ENCODE measurements at regions not wholly inside any gene's neighbourhood (a gene's known extent, or its start where the extent isn't known, plus 50 kb on each side); places are given as distances from the start of the nearest gene placed in this dataset.

DNA sequence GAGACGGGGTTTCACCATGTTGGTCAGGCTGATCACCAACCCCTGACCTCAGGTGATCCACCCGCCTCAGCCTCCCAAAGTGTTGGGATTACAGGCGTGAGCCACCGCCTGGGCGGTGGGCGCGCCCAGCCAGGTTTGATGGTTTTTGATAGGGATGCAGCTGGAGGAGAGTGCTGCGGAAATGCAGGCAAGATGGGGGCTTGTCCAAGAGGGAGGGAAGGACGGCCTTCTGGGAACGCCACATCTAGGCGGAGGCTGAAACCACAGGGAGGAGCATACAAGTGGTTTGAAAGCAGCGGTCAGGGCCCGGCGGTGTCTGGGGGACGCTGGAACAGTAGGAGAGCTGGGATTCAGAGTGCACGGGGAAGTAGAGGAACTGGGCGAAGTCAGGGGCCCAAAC lies 134.6 kb downstream of the VRK1 start:
- no peak for DNase-seq

DNA sequence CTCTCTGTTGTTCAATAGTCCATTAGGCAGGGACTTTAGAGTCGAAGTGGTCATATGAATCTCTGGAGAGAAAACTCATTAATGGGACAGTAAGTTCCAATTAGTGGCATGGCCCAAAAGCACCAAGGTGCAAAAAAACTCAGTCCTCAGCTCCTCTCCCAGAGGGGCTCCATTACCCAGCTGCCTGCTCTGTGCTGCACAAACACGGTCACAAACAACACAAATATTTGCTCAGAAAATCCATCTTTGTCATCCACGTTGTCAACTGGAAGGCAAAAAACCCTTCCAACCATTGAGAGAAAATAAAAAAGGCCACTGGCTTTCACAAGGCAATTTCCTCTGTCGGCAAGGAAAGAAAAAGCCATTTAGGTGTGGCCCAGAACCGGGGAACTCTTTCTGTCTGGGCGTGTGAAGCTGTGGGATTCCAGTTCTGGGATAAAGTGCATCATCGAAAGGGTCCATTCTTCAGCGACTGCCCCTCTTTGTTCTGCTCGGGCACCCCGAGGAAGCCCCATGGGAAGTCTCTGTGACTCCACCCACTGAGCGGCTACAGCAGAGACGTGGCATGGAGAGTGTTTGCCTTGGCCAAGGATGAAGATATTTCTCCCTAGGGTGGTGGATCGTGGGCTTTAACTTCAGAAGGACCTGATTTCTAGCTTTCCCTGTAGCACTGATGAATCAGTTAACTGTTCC lies 137.6 kb downstream of the VRK1 start:
- DNase-seq, result no peak

DNA sequence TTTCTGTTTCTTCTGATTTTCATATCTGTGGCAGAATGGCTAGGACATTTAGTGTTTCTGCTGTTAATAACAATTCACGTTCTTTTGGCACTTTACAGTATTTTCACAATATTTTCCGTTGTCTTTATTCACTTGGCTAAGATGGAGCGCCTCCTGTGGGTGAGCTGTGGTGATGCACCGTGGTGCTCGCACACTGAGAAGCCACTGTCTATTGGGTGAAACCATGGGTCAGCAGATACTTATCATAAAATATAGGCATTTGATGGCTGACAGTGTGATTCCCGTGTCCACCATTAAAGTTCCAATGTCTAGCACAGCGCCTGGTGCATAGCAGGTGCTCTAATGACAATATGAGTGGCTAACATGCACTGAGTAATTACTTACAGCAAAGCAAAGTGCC lies 141.8 kb downstream of the VRK1 start:
- peak; percentile 31 for DNase-seq

DNA sequence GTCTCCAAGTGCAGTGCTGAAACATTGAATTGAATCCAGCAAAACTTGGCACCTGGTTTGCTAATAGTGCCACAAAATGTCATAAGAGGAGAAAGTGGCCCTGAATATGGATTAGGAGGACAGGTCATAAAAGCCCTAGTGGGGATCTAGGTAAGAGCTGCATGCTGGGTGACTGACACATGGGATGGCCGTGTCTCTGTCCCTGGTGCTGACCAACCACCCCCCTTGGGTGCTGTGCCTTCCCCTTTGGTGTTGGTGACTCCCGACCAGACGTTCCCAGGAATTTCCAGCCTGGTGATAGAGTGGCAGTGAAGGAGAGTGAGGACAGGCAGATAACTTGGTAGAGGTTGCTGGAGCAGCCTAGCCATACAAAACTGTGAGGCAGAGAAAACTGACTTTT lies 142.8 kb downstream of the VRK1 start:
- DNase-seq, result peak; percentile 22

DNA sequence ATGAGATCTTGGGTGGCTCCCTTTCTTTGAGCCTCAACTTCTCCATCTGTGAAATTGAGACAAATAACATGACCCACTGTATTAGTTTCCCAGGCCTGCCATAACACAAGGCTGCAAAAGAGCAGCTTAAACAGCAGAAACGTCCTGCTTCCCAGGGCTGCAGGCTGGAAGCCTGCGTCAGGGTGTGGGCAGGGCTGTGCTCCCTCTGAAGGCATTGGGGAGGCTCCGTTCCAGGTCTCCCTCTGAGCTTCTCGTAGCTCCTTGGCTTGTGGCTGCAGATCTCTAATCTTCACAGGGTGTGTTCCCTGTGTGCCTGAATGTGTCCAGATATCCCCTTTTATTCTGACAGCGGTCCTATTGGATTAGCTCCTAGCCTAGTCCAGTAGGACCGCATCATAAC lies 147.1 kb downstream of the VRK1 start:
- no peak for DNase-seq

DNA sequence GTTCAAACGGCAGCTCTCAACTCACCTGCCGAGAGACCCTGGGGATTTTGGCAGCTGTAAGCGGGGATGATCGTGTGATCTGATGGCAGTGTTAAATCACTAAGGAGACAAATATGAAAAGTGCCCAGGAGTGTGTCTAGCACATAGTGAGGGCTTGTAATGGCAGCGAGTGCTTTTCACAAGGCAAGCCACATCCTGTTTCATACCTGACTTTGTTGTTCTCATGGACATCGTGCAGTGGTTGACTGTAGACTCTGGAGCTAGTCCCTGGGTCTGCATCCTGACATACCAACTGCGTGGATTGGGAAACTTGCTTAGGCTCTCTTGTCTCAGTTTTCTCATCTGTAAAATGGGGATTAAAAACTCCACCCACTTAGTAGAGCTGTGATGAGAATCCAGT lies 148.5 kb downstream of the VRK1 start:
- DNase-seq, result no peak

DNA sequence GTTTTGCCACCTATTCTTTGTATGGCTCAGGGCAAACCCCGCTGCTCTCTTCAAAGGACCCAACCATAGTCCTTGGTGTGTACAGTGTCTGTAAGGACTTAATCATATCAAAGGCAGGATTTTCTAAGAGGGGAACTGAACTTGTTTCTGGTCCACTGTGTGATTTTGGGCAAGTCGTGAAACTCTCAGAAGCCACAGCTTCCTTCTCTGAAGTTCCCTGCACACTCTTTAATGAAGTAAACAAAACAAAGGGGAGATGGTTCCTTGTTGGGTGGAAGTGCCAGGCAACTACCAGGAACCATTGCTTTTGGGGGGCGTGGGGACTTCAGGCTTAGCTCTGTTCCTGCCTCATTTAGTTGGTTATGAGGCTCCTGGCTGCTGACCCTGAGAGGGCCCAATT lies 152.4 kb downstream of the VRK1 start:
- DNase-seq, result no peak

DNA sequence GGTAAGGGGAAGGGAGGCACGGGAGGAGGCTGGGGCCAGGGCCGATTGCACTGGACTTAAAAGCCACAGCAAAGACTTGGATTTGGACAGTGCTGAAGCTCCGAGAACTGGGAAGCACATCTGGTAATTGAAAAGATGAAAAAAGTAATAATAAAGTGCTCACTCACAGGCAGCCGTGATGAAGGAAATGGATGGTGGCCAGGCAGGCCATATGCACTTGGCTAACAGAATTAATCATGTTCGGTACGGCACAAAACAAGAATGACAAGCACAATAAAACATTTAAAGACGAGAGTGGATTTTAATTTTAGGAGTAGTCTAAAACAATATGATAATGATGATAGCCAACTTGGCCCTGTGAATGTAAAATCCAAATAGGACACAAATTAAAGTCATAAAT lies 154.3 kb downstream of the VRK1 start:
- DNase-seq, result no peak

DNA sequence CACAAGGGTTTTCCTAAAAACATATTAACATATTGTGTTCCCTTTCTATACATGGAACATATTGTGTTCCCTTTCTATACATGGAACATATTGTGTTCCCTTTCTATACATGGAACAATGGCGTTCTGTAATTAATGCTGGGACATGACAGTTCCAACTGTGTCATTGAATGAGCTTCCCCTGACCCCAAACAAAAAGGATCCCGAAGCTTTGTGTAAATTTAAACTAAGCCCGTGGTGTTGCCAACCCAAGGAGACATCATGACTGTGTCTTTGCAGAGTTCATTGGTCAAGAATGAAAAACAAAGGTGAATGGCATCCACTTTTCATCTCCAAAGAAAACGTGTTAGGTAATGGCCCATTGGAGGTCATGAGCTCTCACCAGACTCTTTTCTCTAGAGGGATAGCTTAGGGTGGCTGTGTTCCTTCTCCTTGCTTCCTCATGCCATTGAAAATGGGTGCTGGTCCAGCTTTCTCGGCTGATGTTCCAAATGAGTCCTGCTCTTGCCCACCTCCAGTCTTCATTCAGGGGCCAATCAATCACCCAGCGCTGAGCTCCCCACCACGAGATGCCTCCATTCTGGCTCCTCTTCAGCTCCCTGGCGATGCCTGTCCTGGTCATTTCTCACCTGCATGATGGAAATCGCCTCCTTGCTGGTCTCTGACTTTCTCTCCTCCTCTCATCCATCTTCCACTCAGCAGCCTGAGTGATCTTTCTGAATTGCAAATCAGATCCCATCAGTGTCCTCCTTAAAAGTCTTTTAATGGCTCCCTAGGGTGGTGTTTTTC lies 156.1 kb downstream of the VRK1 start:
- DNase-seq, result no peak

DNA sequence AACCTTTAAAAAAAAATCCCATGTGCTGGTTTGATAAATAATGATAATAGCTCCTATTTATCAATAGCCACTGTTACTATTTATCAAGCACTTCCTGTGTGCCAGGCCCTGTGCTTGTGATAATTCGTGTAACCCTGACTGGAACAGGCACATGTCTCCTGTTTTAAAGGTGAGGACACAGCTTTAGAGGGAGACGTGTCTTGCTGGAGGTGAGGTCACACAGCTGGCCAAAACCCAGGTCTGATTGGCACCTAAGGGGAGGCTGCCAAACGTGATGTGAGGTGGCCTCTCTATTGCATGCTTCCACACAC lies 156.6 kb downstream of the VRK1 start:
- DNase-seq, result no peak

DNA sequence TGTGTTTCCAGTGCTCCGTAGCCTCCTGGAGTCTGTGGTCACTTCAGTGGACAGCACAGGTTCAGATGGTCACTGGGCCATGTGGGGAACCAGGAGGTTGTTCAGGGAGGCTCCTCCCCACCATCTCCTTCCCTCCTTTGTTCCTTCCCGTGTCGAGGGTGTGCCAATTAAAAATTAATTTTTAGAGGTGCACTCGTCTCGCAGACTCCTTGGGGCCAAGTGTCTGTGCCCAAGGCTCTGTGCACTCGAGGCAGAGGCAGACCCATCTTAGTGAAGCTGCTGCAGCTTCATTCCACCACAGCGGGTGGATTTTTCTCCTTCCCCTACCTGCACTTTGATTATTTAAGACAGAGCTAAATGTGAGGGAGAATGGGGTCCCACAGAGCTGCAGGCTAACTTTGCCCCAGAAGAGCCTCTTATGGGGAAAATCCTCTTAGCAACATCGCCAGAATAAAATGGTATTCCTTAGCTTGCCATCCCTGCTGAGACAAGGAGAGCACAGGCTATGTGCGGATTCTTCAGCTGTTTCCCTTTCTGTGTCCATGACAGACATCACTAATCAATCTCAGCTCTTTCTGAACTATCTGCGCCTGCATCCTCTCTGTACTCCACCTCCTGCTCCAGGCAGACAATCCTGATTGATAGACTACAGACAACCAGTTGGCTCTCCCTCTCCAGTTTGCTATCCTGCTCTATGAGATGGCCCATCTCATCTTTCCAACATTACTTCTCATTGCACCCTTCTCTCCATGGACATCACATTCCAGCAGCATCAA lies 159.5 kb downstream of the VRK1 start:
- no peak for DNase-seq

DNA sequence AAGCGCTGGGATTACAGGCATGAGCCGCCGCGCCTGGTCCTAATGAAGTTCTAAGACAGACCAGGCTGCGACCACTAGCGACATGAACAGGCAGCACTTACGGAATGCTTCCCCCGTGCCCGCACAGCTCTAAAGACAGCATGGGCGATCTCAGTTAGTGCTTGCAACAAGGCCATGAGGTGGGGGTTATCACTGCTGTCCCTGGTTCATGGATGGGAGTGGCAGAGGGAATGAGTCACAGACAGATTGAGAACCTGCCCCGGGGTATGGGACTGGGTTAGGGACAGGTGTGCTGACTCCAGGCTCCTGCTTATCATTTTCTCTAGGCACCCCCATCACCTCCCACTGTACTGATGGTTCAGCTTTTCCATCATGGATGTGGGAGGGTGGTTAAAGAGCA lies 160.9 kb downstream of the VRK1 start:
- no peak for DNase-seq

DNA sequence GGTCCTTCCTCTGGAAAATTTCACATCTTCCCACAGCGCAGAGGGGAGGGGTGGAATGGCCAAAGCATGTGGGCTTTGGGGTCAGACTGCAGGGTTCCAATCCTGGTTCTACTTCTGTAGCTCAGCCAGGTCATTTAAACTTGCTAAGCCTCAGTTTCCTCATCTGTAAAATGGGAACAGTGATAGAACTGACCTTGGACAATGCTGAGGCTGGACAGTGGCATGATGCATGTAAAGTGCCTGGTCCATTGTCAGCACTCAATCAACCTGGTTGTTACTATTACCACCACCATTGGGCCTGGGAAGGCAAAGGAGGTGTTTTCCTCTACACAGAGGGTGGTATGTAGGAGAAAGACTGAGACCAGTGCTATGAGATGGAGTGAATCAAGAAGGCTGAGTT lies 162.8 kb downstream of the VRK1 start:
- DNase-seq, result no peak

DNA sequence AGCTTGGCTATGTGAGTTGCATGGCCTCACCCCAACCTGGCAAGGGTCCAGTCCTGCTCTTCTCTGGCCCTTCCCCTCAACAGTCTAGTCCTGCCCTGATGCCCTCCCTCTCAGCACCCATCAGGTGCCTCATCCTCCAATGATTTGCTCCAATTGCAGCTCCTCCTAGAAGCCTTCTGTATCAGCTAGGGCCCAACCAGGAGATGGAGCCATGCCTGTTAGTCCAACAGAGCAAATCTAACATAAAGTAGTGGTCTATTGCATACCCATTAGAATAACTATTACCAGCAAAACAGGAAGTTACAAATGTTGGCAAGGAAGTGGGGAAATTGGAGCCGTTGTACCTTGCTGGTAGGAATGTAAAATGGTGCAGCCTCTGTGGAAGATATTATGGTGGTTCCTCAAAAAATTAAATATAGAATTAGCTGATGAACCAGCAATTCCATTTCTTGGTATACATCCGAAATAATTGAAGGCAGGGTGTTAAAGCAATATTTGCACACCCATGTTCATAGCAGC lies 163.5 kb downstream of the VRK1 start:
- peak; percentile 21 for DNase-seq

DNA sequence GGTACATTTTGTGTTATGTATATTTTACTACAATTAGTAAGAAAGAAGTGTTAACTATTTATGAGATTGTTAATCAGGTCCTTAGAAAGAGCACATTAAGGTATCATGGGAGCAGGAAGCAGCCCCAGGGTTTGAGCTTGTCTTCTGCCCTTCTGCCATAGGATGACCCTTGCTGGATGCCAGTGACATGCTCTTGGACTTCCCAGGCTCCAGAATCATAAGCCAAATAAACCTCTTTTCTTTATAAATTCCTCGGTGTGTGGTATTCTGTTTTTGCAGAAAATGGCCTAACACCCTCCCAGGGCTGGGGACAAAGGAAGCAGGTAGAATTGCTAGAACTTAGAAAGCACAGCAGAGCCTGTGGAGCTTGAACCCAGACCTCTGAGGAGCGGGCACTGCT lies 164.7 kb downstream of the VRK1 start:
- DNase-seq, result no peak

DNA sequence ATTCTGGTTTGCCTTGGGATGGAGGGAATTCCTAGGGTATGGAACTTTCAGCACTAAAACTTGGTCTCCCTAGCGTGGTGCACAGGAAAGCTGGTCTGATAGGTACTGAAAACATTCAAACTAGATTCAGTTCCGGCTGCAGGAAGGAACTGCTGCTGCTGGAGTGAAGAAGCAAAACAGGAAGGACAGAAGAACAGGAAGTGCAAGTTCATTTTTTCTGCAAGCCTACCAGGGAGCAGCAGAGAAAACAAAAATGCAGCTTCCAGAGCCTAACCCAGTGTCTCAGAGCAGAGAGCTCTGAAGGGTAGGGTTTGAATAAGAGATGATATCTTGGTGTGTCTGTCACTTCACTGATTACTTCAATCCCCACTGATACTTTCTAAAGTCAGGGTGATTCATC lies 165.2 kb downstream of the VRK1 start:
- no peak for DNase-seq

DNA sequence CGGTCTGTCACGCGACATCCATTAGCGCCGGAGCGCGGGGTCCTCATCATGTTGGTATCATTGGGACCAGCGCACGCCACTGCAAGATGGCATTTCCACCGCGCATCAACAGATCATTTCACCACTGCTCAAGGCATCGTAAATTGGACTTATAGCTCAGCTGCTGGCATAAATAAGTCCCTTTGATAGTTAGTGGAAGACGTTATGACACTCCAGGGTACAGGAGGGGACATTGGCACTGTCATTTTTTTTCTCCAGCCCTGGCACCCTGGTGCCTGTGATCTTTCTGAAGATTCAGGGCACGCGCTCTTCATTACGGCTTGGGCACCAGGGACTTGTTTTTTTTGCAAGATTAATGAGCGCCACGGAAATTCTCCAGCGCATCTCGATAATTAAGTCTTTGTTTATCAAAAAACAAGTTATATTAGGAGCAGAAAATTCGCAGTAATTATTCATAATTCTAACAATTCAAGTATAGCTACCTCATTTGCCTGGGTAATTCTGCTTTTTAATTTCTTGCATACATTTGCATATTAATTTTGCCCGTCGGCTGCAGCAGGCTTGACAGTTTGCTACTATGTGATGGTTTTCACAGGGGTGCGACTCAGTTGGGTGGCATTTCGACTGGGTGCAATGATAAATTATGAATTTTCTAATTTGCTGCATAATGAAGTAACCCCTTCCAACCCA lies 167.7 kb downstream of the VRK1 start:
- DNase-seq, result no peak

DNA sequence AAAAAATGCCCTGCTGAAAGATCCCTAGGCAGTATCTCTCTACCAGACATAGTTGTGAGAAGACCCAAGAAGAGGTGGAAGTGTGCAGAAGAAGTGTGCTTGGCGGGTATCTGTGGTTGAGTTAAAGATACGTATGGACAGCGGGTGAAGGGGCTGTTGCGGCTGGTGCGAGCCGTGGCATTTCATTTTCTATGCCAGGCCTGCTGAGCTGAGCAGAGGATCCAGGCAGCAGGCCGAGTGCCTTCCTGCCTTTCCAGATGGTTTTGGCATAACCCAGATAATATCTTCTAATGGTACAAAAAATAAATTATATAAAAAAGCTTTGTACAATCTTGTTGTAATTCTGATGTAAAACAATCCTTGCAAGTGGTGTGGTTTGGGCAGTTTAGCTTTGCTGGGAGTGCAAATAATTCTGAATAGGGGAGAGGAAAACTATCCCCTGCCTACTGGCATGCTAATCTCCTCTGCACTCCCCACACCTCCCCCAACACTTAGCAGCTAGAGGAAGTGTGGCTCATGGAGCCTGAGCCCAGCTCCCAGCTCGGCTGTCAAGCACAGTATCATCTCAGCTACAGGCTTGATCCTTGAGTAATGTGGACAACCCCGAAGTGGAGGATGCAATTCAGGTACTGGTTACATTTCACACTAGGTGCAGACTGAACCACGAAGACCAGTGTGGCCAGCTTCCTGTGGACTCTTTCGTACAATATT lies 168.9 kb downstream of the VRK1 start:
- DNase-seq, result no peak

DNA sequence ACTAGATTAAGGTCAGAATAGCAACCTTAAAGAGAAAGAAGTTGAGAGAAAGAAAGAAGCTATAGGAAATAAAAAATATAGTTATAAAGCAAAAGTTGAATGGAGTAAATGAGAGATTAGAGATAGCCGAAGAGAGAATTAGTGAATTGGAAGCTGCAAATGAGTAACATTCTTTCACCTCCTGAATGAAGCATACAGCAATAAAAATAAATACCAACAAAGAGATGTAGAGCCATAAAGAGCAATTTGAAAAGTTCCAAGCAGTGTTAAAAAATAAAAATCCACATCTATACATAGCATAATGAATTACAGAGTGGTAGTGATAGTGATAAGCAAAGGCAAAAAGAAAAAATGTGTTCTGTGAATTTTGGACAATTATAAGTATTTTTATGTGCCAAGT lies 177.9 kb downstream of the VRK1 start:
- DNase-seq, result no peak

DNA sequence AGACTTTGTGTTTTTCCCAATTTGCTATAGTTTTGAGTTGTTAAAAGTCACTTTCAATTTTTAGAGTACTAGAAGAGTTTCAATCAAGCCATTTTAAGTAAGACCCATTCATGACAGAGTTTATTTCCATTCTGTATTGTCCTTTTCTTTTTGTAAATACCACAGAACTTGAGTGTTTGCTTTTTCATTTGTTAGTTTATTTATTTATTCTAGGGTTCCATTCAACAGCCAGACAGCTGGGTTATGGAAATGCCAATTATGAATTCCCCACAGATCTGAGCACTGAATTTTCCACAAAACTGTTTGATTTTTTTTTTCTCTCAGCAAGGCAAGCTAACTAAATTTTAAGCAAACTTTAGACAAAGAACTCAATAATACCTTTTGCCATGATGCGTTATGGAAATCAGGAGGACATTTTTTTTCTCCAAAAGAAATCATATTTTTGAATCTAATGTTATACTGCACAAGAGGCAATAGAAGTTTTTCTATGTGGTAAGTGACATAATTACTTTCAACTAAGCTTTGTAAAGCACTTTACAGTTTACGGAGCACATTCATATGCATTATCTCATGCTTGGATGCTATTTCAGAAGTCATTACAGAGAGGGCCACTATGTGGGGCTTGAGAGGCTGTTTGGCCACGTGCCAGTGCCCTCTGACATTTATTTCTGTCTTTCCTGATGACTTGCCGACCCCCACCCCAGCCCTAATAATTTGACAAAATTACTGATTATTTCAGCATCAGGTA lies 181.5 kb downstream of the VRK1 start:
- DNase-seq, result no peak

DNA sequence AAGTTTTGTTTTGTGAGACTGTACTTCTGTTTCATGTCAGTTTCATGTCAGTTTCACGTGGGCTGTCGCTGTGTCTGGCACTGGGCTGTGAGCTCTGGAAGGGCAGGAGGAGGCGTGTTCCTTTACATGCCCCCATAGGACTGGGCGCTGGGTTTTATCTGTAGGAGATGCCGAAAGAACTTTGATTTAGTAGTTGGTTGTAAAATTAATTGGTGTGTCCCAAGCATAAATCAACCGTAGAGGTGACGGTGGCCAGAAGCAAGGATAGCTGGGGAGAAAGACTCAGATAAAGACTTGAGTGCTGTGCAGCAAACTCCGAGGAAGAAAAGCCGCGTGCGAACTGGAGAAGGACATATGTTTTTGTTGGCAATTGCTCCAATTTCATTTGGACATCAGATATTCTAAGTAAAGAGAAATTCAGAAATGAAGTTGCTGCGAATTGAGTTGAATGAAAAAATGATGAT lies 182.5 kb downstream of the VRK1 start:
- DNase-seq, result no peak

DNA sequence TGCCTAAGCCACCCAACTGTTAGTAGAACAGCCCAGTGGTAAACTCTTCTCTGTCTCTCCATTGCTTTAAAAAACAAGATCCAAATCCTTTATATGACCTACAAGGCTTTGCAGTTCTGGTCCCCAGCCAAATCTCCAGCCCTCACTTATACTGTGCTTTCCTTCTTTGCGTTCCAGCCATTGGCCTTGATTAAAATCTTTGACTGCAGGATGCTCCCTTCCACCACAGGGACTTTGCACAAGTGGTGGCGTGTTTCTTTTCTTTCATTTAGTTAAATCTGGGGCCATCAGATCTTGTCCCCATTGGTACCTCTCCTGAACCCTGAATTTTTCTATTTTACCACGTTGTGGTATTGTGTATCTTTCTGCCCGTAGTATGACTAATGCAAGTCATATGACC lies 183.7 kb downstream of the VRK1 start:
- DNase-seq, result no peak
